Small intestine (tissue), 7 donors: ENCODE measurements at regions not wholly inside any gene's neighbourhood (a gene's known extent, or its start where the extent isn't known, plus 50 kb on each side); places are given as distances from the start of the nearest gene placed in this dataset.
A peak's percentile ranks its signal among the peaks of the same experiment; 100 is the strongest.

Experiments used
- DNase-seq, 2 donors: peaks; one replicate each; pipeline versions ENCODE4 v3.0.0 to v3.0.0-alpha.2; 2013
- FAIRE-seq: peaks from 2 replicates; lab custom pipeline; 2012; peaks lifted over from hg19 to GRCh38; lab: Jason Lieb, UNC
- H3K27ac ChIP-seq, 3 donors: one replicate each; pipeline ENCODE4 v1.5.1; 2013; ENCODE audit warnings: low read length in 2 of 3, mild to moderate bottlenecking in 2 of 3, control low read depth in 1 of 3, inconsistent platforms in 1 of 3, low read depth in 1 of 3, moderate library complexity in 1 of 3
- H3K27me3 ChIP-seq, 3 donors: one replicate each; pipeline ENCODE4 v1.6.1; 2013; ENCODE audit warnings: low read length in 3 of 3, inconsistent platforms in 1 of 3; ENCODE audit not compliant: control insufficient read depth in 3 of 3, insufficient read depth in 3 of 3
- H3K36me3 ChIP-seq, 3 donors: one replicate each; pipeline ENCODE4 v1.6.1; 2013; ENCODE audit warnings: low read length in 3 of 3, inconsistent platforms in 1 of 3, low read depth in 1 of 3, mild to moderate bottlenecking in 1 of 3, moderate library complexity in 1 of 3; ENCODE audit not compliant: control insufficient read depth in 3 of 3, insufficient read depth in 2 of 3
- H3K4me1 ChIP-seq, 3 donors: one replicate each; pipeline ENCODE4 v1.6.1; 2013; ENCODE audit warnings: low read length in 2 of 3, inconsistent platforms in 1 of 3, low read depth in 1 of 3, mild to moderate bottlenecking in 1 of 3, moderate library complexity in 1 of 3; ENCODE audit not compliant: control insufficient read depth in 3 of 3, insufficient read depth in 2 of 3
- H3K4me3 ChIP-seq, 3 donors: one replicate each; pipeline ENCODE4 v1.5.1; 2013; ENCODE audit warnings: low read length in 3 of 3, control low read depth in 1 of 3, inconsistent platforms in 1 of 3, low read depth in 1 of 3, mild to moderate bottlenecking in 1 of 3, moderate library complexity in 1 of 3
- H3K9me3 ChIP-seq, 2 donors: one replicate each; pipeline ENCODE4 v1.6.1; 2013; ENCODE audit warnings: low read depth in 1 of 2, low read length in 1 of 2; ENCODE audit not compliant: control insufficient read depth in 2 of 2, insufficient read depth in 1 of 2
- WGBS, 3 donors: extraction: QIAGEN DNeasy Blood & Tissue Kit; methylation state at CpG; one replicate each; pipeline ENCODE4 v1.1.7; 2013; 5-methylcytosine and 5-hydroxymethylcytosine counted together
- donor health status: healthy with polysubstance abuse.
- donor health status: control.
- donor health status: control.
- donor health status: Bipolar disorder and iron deficiency.
- donor health status: healthy.

DNA sequence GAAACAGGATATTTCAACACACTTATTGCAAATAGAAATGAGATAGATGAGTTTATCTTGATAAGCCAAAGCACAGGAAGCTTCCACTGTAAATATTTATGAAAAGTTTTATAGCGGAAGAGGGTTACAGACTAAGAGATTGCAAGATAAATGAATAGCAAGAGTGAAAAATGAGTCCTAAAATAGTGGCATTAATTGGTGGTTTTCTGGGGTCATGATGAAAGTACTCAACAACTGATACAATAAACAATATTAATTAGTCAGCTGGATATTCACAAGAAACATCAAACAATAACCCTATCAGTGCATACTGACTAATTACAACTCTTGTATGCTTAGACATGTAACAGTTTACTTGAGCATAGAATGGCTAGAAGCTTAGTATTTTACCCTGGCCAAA is 154.8 kb upstream of the CHODL start:
- no peaks in the 10 kb centered on the region for H3K4me1 ChIP-seq
- no peak for DNase-seq
- H3K4me3 ChIP-seq: no peak overlapping the region
- no peak for FAIRE-seq
- no peaks in the 10 kb centered on the region for H3K27me3 ChIP-seq
- WGBS, 3 donors: 58 to 85% (median 83%) methylated on average over 1 of the region's 1 CpG
- H3K9me3 ChIP-seq: peaks cover 2 to 12% of the 10 kb centered on the region in 2 donors
- no peak overlapping the region for H3K27ac ChIP-seq
- H3K36me3 ChIP-seq: no peaks in the 10 kb centered on the region

DNA sequence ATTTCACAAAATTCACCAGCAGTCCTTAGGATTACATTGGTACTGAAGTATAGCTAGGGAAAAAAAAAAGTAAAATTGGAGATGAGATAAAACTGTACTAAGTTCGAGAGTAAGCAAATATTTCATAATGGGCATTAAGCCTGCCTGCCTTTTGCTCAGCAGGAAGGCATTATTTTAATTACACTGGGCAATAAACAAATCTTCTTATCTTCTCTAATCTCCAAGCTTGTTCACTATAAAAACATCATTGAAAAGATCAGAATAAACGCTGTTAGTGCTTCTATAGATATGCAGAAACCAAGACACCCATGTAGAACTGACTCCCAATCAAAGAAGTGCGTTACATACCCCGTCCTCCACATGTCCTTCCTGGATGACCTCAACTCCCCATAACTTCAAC is 174.2 kb upstream of the CHODL start:
- 28 to 59% (median 43%) methylated on average over 4 of the region's 4 CpGs for WGBS, 3 donors
- FAIRE-seq: no peak

DNA sequence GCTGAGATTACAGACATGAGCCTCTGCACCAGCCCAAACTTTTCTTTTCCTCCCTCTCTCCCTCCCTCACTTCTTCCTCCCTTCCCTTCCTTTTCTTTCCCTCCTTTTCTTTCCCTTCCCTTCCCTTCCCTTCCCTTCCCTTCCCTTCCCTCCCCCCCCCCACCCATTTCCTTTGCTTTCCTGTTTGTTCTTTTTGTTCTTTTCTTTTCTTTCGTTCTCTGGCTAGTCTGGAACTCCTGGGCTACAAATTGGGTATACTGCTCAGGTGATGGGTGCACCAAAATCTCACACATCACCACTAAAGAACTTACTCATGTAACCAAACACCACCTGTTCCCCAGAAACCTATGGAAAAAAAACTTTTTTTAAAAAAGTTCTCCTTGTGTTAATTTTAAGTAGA is 174.8 kb upstream of the CHODL start:
- Histone ChIP-seq H3K4me1 (no peaks in the 10 kb centered on the region), H3K36me3 (no peaks in the 10 kb centered on the region), H3K27ac (no peak overlapping the region), H3K27me3 (no peaks in the 10 kb centered on the region), H3K4me3 (no peak overlapping the region), H3K9me3 (no peaks in the 10 kb centered on the region)
- DNase-seq (no peak), FAIRE-seq (no peak)
- WGBS, 3 donors: 53 to 71% (median 62%) methylated on average over 1 of the region's 1 CpG

More for the DNA sequence above, 174.2 kb upstream of the CHODL start:
- DNase-seq: no peak
- Histone ChIP-seq H3K9me3 (no peaks in the 10 kb centered on the region), H3K27me3 (no peaks in the 10 kb centered on the region), H3K36me3 (no peaks in the 10 kb centered on the region), H3K27ac (no peak overlapping the region), H3K4me1 (no peaks in the 10 kb centered on the region), H3K4me3 (no peak overlapping the region)

GRCh38 chr21:18060402-18060801 is 184.2 kb upstream of the CHODL start:
- Histone ChIP-seq H3K4me3 (no peak overlapping the region), H3K4me1 (no peaks in the 10 kb centered on the region), H3K9me3 (no peaks in the 10 kb centered on the region), H3K36me3 (no peaks in the 10 kb centered on the region), H3K27ac (no peak overlapping the region), H3K27me3 (no peaks in the 10 kb centered on the region)
- 71 to 83% (median 76%) methylated on average over 1 of the region's 1 CpG for WGBS, 3 donors
- DNase-seq (no peak), FAIRE-seq (no peak)

- Histone ChIP-seq H3K9me3 (no peaks in the 10 kb centered on the region), H3K4me3 (no peak overlapping the region), H3K27me3 (no peaks in the 10 kb centered on the region), H3K27ac (no peak overlapping the region), H3K36me3 (no peaks in the 10 kb centered on the region), H3K4me1 (no peaks in the 10 kb centered on the region)
- DNase-seq (no peak), FAIRE-seq (no peak)
- 65 to 79% (median 66%) methylated on average over 3 of the region's 3 CpGs for WGBS, 3 donors
Measured at GRCh38 chr21:18058731-18059398, 185.8 kb upstream of the CHODL start.

DNA sequence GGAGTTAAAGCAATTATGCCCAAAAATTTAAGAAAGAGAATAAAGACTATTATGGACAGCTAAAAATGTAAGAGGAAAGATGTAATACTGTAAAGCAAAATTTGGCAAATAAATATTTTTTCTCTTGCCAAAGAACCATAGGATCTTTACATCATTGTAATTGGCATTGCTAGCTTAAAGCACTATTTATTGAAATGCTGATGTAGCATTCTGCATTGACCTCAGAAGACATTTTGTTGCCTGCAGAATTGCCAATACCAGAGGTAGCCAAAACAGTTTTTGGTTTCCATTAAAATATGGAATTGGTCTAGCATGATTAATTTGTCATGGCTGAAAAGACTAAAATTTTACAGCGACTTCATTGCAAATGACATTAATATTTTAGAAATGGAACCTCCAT is 191.5 kb upstream of the CHODL start:
- Histone ChIP-seq H3K9me3 (no peaks in the 10 kb centered on the region), H3K4me3 (no peak overlapping the region), H3K27ac (no peak overlapping the region), H3K27me3 (no peaks in the 10 kb centered on the region), H3K4me1 (no peaks in the 10 kb centered on the region), H3K36me3 (no peaks in the 10 kb centered on the region)
- WGBS, 3 donors: 71 to 90% (median 82%) methylated on average over 1 of the region's 1 CpG
- DNase-seq (no peak), FAIRE-seq (no peak)

DNA sequence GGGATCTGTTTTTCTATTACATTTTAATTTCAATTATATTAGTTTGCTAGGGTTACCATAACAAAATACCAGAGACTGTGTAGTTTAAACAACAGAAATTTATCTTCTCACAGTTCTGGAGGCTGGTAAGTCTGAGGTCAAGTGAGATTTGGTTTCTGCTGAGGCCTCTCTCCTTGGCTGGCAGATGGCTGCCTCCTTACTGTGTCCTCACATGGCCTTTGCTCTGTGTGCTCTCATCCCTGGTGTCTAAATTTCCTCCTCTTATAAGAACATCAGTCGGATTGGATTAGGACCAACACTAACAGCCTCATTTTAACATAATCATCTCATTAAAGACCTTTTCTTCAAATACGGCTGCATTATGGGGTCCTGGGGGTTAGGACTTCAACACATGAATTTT is 195.2 kb upstream of the CHODL start:
- Histone ChIP-seq H3K27me3 (no peaks in the 10 kb centered on the region), H3K4me1 (no peaks in the 10 kb centered on the region), H3K27ac (no peak overlapping the region), H3K9me3 (no peaks in the 10 kb centered on the region), H3K36me3 (no peaks in the 10 kb centered on the region), H3K4me3 (no peak overlapping the region)
- 69 to 81% (median 70%) methylated on average over 2 of the region's 2 CpGs for WGBS, 3 donors
- DNase-seq (no peak), FAIRE-seq (no peak)

DNA sequence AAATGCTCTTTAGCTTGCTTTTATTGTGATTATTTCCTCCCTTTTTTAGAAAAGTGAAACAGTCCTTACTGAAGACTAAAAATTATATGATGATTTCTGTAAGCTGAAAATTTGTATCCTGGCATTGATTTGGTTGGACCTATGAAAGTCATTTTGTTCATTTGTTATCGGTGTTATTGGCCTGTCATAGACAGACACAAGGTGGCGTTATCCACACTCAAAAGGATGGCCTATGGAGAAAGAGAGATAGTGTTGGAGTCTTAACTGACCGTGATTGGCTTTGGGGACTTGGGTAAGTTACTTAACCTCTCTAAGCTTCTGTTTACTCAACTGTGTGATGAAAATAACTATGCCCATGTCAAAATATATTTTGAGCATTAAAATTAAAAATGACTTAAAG is 203.6 kb upstream of the CHODL start:
- Histone ChIP-seq H3K36me3 (no peaks in the 10 kb centered on the region), H3K27me3 (no peaks in the 10 kb centered on the region), H3K9me3 (peaks cover 0 to 2% of the 10 kb centered on the region in 2 donors), H3K4me1 (no peaks in the 10 kb centered on the region), H3K4me3 (no peak overlapping the region), H3K27ac (no peak overlapping the region)
- no peak for FAIRE-seq
- peak in 1 of 2 donors; percentile 10 for DNase-seq
- WGBS, 3 donors: 15 to 22% (median 17%) methylated on average over 3 of the region's 3 CpGs

DNA sequence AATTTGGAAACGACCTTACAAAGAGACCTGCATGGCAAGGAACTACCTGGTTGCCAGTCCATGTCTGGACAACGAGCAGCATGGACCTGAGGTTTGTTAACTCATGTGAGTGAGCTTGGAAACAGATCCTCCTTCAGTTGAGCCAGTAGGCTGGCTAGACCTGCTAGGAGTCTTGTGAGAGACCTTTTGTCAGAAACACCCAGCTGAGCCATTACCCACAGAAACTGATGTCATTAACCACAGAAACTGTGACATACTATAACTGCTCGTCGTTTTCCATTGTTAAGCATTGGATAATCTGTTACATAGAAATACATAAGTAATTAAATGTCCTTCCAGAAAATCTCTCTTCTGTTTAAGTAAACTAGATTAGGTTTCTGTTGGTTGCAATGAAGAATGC is 211.1 kb upstream of the C21orf91 start:
- FAIRE-seq (no peak), DNase-seq (no peak)
- H3K4me1 ChIP-seq: no peaks in the 10 kb centered on the region
- no peak overlapping the region for H3K27ac ChIP-seq
- no peaks in the 10 kb centered on the region for H3K9me3 ChIP-seq
- no peak overlapping the region for H3K4me3 ChIP-seq
- H3K27me3 ChIP-seq: no peaks in the 10 kb centered on the region
- 53 to 75% (median 56%) methylated on average over 4 of the region's 4 CpGs for WGBS, 3 donors
- no peaks in the 10 kb centered on the region for H3K36me3 ChIP-seq
